NCI-H1694 (cell line): ENCODE measurements at regions not wholly inside any gene's neighbourhood (a gene's known extent, or its start where the extent isn't known, plus 50 kb on each side); places are given as distances from the start of the nearest gene placed in this dataset.
"Not testable (repeated sequence)": the region's sequence is repeated elsewhere in the genome, so short reads cannot be mapped to it uniquely, and the experiment has no call there.

Source experiments
- DNase-seq: peaks from one replicate; lab custom pipeline; 2025; lab: John Stamatoyannopoulos, UW

DNA sequence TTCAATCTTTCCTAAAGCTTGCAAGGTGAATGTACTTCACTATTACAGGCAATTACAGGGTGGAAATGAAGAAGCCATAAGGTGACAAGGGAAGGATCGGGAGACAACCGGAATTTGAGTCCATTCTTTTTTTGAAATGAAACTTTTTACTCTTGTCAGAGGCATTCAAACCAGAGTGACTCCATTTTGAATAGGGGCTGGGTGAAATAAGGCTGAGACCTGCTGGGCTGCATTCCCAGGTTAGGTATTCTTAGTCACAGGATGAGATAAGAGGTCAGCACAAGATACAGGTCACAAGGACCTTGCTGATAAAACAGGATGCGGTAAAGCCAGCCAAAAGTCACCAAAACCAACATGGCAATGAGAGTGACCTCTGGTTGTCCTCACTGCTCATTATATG, 363.3 kb downstream of the TYW1 start:
- DNase-seq, result no peak

DNA sequence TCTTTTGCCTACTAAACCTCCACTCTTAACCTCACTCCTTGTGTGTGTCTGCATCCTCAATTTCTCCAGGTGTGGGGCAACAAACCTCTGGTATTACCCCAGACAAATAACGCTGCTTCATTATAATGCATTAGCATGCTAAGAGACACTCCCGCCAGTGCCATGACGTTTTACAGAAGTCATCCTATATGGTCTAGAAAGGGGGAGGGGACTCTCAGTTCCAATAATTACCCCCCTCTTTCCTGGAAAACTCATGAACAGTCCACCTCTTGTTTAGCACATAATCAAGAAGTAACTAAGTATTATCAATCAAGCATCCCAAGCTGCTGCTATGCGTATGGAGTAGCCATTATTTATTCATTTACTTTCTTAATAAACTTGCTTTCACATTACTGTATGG, 364.5 kb downstream of the TYW1 start:
- DNase-seq, result no peak

DNA sequence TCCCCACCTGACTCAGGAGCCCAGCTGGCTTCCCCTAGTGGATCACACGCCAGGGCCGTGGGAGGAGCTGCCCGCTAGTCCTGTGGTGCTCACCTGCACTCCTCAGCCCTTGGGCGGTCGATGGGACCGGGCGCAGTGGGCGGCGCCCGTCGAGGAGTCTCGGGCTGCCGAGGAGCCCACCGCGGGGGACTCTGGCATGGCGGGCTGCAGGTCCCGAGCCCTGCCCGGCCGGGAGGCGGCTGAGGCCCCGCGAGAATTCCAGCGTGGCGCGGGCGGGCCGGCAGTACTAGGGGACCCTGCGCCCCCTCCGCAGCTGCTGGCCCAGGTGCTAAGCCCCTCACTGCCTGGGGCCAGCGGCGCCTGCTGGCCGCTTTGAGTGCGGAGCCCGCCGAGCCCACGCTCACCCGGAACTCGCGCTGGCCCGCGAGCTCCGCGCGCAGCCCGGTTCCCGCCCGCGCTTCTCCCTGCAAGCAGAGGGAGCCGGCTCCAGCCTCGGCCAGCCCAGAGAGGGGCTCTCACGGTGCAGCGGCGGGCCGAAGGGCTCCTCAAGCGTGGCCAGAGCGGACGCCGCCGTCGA, 367.9 kb downstream of the TYW1 start:
- DNase-seq, result no peak

DNA sequence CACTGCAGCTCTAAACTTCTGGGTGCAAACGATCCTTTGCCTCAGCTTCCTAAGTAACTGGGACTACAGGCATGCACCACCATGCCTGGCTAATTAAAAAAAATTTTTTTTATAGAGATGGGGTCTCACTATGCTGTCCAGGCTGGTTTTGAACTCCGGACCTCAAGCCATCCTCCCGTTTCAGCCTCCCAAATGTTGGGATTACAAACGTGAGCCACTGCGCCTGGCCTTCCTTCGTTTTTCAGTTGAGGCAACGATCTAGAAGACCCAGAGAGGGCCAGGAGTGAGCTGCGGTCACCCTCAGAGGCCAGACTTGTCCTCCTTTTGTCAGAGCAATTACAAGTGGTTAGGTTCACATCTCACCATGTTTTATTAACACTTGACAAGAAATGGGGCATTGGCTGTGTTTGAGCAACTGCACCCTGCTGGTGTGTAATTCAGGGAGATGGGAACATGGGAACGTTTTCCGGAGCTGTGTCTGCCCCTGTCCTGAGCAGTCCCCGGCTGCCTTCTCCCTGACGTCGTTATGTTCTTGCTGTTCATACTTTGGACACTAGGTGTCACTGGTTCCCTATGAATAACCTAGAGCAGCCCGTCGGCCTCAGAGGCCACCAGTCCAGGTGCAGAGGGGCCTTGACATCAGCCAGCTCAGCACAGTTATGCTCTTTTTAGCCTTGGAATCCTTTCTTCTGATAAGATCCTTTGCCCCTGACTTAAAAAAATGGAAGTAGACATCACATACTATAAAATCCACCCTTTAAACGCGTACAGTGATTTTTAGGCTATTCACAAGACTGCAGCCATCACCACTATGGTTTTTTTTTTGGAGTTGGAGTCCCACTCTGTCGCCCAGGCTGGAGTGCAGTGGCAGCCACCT, 375.0 kb downstream of the TYW1 start:
- peak; percentile 92 for DNase-seq

DNA sequence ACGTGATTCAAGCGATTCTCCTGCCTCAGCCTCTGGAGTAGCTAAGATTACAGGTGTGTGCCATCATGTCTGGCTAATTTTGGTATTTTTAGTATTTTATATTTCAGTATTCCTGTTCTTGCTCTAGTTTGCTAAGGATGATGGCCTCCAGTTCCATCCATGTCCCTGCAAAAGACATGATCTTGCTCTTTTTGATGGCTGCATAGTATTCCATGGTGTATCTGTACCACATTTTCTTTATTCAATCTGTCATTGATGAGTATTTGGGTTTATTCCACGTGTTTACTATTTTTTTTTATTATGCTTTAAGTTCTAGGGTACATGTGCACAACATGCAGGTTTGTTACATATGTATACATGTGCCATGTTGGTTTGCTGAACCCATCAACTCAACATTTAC, 376.8 kb downstream of the TYW1 start:
- not testable (repeated sequence) for DNase-seq

DNA sequence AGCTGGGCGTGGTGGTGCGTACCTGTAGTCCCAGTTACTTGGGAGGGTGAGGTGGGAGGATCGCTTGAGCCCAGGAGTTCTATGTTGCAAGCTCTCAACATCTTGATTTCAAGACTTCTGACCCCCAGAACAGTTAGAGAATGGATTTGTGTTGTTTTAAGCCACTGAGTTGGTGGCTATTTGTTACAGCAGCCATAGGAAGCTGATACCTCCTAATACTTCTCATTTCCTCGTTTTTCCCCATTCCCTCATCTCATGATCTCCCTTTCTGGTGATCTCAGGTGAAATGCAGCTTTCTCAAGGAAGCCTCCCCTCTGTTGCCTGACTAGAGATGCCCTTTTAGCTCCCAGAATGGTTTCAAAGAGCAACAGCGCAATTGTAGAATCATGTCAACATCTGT, 378.8 kb downstream of the TYW1 start:
- no peak for DNase-seq

DNA sequence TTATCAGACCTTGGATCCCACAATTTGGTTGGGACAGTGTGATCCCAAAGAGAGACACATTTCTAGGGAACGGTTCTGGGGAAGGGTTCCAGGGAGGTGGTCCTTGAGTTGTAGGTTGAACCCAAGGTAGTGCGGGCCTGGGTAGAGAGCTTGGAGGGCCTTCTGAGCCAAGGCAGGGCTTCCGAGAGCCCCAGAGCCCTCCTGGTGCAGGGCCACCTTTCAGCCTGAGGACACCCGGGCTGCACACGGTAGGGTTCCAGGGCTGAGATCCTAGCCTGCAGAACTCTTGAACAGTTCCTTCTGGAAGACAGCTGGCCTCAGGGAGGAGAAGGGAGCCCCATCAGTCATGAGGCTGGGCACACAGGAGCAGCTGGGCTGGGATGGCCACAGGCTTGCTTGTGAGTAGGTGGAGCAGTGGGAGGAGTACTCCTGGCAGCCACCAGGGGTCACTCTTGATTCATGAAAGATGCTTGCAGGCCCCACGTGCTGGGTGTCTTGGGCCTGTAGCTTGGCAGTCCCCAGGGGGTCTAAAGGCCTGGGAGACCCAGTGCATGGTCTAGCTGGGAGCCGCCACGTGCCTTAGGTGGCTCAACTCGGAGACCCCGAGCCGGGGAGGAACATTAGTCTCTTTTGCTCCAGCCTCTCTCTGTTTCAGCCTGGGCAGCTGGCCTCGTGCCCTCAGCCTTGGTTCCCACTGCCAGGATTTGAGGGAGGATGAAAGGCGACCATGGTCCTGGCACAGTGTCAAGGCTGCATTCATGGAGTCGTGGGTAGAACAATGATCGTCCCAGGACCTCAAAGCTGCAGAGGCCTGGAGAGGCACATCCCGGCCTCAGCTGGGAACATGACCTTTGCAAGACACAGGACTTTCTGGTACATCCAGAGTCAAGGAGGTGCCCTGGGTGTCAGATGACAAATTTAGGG, 381.6 kb downstream of the TYW1 start:
- peak; percentile 90 for DNase-seq

DNA sequence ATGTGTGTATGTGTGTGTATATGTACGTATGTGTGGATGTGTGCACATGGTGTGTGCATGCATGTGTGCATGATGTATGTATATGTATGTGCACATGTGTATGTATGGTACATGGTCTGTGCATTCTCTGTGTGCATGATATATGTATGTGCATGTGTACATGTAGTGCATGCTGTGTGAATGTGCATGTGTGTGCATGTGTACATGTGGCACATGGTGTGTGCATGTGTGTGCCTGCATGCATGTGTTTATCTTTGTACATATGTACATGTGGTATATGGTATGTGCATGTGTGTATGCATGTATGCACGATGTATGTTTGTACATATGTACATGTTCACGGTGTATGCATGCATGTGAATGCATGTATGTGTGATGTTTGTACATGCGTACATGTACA, 383.7 kb downstream of the TYW1 start:
- DNase-seq, result no peak

DNA sequence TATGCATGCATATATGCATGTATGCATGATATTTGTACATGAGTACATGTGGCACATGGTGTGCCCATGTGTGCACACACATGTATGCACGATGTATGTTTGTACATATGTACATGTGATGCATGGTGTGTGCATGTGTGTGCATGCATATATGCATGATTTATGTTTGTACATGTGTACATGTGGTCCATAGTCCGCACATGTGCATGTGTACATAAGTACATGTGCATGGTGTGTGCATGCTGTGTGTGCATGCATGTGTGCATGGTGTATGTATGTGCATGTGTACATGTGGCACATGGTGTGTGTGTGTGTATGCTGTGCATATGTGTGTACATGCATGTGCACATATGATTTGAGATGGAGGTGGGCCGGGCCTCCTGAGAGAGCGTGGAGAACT, 384.2 kb downstream of the TYW1 start:
- DNase-seq, result no peak

DNA sequence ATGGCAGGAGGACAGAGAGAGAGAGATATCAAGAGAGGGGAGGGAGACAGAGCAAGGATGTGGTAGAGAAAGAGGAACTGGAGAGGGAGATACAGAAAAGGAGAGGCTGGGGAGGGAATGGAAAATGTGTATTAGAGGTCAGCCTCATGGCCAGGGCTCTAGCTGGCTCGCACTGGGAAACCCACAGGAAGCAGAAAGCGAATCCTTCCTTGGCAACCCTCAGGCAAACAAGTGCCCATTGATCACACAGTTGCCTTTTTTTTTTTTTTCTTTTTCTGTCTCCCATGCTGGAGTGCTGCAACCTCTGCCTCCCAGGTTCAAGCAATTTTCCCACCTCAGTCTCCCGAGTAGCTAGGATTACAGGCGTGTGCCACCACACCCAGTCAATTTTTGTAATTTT, 391.2 kb downstream of the TYW1 start:
- DNase-seq, result no peak

DNA sequence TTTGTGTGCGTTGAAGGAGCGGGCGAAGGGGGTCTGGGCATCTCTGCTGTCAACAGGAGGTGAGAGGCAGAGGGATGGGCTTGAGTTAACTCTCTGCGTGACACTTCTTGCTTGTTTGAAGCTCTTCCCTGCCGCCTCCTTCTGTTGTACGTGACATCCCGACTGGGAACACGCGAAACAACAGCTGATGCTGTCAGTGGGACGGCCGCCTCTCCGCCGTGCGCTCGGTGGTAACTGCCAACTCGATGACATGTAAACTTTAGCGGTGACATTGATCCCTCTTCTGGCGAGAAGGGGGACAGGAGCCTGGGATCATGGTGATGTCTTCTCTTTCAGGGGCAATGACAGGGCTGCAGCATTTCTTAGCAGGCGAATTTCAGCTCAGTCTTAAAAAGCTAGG, 394.5 kb downstream of the TYW1 start:
- DNase-seq, result no peak

DNA sequence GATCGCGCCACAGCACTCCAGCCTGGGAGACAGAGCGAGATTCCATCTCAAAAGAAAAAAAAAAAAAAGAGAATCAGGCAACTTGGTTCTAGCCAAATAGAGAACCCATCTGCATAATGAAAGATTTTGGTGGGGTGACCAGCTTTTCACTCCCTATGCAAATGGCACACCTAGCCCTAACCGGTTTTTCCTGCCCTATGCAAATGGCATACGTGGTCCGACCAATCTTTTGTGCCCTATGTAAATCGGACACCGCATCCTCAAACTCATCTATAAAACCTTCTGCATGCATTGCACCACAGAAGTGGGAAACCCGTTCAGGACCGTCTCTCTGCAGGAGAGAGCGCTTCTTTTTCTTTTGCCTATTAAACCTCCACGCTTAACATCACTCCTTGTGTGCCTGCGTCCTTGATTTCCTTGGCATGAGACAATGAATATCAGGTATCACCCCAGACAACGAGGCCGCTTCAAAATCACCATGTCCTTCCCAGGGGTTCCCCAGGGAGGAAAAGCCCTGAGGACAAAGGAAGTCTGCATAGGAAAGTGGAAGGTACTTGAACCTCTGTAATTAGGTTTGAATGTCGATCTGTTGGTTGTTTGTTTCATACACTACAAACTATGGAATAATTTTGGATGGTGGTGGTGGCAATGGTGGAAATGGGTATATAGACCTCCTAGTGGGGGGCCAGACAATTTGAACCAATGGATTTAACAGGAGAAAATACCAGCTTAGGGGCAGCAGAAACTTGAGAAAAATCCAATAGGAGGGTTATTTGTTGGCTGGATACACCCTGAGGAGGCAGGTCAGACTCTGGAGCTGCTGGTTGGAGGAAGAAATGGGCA, 396.2 kb downstream of the TYW1 start:
- no peak for DNase-seq

DNA sequence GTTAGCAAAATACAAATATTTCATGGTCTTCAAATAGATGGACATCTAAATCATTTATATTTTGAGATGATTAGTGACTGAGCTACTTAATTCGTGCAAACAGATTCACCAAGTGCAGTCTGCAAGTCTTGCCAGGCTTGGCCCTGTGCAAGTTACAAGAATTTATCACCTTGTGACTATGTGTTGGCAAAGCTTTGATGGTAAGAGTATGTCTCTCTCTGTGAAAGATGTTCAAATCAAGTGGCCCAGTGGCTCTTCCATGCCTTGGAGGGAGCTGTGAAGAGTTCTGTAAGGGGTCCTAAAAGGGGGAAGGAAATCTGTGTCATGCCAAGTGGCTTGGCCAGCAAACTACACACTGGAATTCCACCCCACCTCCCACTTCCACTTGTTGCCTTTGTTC, 397.3 kb downstream of the TYW1 start:
- no peak for DNase-seq

DNA sequence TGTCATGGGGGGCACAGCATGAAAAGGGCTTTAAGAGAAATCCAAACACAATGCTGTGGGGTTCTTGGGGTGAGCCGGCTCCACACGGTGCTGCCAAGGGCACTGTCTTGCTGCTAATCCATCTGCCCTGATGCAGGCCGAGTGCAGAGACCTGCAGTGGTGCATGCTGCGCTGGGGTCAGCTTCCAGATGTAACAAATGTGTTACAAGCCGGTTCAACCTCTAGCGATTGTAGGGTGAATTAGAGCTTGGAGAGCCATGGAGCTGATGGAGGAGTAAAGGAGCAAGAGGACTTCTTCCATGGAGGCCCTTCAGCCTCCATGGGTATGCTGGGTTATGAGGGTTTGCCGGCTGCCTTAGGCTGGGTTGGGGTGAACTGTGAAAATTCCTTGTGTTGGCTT, 402.3 kb downstream of the TYW1 start:
- DNase-seq, result no peak

DNA sequence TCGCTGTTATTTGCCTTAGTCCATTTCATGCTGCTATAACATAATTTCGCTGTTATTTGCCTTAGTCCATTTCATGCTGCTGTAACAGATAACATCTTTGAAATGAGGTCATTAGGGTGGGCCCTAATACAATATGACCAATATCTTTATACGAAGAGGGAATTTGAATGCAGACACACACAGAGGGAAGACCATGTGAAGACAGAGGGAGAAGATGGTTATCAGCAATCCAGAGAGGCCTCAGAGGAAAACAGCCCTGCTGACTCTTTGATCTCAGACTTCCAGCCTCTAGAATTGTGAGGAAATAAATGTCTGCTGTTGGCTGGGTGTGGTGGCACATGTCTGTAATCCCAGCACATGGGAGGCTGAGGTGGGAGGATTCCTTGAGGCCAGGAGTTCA, 404.9 kb downstream of the TYW1 start:
- no peak for DNase-seq

DNA sequence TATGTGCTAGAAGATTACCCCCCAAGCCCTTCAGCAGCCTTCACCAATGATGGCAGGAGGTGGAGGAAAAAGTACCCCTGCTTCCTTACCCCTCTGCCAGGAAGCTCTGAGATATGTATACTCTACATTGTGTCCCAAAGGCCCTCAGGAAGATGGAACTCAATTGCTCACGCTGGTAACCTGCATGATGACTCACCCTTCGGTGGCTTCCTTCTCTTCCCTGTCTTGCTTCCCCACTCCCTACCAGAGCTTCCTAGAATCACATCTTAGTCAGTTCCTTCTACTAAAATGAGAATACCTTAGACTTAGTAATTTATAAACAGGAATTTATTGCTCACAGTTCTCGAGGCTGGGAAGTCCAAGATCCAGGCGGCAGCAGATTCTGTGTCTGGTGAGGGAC, 405.6 kb downstream of the TYW1 start:
- DNase-seq, result no peak

DNA sequence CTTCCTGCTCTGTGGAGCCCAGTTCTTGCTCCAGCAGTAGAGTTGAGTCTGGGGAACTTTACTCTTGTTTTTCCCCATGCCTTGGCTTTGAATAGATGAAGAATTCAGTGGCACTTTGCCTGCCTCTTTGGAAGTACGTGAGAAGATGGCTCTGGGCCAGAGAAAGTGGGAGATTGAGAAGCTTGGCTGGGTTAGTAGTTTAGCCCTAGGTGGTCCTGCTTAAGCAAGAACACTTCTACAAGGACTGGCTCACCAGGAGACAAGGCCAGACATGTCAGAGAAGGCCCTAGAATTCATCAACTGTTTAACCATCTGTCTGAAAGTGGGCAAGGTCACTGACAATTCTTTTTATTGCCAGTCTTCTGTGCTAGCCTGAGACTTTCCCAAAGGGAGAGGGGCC, 410.3 kb downstream of the TYW1 start:
- no peak for DNase-seq

DNA sequence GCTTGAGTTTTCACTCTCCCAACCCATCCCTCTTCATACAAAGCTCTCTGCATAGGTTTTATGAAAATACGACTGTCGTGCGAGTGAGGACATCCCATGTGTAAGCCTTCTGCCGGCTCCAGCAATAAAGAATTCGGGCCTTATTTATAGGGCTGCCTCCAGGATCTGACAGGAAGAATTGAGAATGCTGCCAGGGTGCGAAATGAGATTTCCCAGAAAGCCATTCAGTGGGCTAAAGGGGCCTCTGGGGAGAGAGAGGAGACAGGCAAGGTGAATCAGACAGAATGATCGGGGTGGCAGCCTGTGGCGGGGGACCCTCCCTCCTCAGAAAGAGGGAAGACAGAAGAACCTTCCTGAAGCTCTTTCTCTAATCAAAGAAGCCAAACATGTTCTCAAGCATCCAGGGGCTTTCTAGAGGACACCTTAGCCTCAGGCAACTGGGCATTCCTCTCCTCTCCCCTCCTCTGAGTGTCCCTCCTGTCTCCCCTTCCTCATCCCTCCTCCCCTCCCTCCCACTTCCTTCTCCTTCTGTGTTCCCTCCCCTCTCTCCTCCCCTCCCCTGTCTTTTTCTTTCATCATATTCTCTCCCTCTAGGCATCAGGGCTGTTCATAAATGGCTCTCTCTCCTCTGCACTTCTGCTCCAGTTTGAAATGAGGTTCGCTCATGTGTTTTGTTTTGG, 410.9 kb downstream of the TYW1 start:
- no peak for DNase-seq

DNA sequence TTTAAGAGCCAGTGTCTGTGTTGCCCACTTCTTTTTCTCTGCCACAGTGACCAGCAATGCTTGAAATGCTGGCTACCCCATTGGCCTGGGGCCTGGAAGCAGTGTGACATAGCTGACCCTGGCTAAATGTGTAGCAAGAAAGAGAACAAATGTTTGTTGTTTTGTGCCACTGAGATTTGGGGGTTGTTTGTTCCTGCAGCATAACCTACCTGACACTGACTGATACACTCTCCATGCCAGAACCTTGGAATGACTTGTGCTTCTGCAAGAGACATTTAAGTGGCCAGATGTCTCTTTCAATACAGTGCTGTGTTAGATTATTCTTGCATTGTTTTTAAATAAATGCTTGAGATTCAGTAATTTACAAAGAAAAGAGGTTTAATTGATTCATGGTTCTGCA, 411.5 kb downstream of the TYW1 start:
- DNase-seq, result no peak

DNA sequence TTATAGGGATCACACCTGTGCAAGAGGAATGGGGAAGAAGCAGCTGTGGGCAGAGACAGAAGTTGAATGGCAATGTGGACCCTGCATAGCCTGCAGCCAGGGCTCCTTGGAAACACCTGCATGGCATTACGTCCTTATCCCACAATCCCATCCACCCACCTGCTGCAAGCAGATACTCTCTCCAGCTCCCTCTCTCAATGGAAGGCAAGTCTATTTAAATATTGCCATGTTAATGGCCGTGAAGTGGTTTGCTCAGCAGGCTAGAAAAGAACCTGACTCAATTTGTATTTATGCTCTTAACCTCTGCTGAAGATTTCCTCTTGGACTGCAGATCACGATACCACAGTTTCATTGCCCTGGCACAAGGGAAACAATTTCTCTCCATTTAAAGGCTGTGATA, 417.0 kb downstream of the TYW1 start:
- no peak for DNase-seq

DNA sequence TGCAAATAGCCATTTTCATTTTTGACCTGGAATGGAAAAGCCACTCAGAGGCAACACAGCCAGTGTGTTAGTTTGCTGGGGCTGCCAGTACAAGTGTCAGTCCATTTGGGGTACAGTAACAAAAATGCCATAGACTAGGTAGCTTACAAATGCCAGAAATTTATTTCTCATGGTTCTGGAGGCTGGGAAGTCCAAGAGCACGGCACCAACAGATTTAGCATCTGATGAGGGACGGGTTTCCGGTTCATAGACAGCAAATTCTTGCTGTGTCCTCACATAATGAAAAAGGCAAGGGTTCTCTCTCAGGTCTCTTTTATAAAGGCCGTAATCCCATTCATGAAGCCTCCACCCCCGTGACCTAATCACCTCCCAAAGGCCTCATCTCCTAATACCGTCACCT, 418.2 kb downstream of the TYW1 start:
- no peak for DNase-seq
